Activated CD8-positive, alpha-beta memory T cell treated with anti-CD3 and anti-CD28 coated beads for 1 hour (primary cell): ENCODE measurements at regions not wholly inside any gene's neighbourhood (a gene's known extent, or its start where the extent isn't known, plus 50 kb on each side); places are given as distances from the start of the nearest gene placed in this dataset.

ENCODE experiments used
- DNase-seq, 2 donors: peaks; one replicate each; pipeline ENCODE4 v3.0.0-alpha.2; 2020; ENCODE audit warnings: low read depth in 1 of 2; ENCODE audit errors: extremely low read depth in 1 of 2

DNA sequence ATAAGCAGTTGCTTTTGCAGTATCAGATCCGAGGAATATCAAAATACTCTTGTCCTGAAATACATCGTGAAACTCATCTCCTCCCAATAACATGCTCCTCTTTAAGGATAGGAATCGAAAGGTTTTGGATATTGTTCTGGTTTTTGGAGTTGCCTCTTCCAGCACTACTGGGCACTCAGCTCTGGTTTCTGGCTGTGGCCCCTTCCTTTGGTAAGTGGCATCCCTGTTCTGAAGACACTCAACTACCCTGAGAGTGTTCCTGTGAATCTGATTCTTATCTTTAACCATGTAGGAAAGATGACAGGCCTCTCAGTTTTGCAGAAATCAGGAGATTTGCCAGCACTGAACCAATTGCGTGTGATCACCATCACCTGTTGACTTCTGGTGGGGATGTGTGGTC is 327.5 kb upstream of the TBL1XR1 start:
- DNase-seq, result no peak

DNA sequence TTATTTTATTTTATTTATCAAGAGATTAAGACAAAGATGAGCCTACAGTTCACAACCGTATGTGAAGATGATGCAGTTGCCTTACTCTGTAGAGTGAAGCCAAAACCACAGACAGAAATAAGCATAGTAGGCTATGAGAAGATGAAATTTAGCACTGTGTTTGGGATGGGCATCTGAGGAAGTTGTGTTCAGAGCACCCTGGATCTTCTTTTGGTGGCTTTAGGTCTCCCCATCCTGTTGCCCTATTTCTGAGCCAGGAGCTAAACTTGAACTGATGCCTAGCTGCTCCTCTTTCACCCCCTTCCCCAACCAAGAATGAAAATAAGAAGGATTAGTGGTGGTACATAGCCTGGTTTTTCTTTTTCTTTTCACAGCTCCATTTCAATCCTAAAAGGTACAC is 328.1 kb upstream of the TBL1XR1 start:
- DNase-seq, result no peak

DNA sequence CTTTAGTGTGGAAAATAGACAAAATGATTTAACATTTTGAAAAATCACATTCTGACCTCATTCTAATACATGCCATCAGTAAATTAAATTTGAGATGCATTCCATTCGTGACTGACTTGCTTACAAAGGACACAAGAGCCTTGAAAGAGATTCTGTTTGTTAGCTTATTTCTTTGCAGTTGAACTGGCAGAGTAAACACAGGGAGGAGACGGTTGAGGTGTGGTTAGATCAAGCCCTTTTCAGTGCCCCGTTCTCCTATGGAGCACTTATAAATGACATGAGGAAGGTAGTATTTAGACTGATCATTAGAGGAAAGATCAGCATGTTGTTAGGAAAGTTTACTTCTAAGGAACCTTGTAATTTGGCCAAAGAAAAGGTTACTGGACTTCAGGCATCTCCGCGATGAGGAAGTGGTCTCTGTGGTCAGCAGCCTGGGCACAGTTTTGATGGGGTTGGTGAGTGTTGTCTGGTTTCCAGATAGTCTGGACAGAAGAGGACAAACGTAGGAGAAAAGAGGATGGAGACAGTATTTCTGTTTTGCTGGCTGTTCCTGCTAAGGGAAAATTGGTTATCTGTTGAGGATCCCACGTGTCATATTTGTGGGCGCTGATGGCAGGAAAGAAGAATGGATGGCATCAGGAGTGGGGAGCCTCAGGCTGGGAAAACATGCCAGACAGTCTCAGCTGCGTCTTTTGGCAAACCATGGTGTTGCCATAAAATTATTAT is 328.9 kb upstream of the TBL1XR1 start:
- DNase-seq, result no peak

DNA sequence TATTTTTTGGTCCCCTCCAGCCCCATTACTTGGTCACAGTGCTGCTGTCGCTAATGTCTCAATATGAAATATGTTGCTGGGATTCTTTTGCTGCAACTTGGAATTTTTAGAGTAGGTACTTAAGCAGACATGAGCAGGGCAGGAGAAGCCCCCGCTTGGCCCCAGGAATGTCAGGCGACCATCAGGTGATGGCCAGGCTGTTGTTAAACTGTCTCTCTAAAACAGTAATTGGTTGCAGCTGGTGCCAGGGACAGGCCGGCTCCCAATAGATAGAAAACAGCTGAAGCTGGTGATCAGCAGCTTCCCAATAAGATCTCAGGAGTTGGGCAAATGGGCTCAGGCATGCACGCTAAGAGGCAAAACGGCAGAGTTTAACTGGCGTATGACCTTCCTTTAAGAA is 329.9 kb upstream of the TBL1XR1 start:
- no peak for DNase-seq

DNA sequence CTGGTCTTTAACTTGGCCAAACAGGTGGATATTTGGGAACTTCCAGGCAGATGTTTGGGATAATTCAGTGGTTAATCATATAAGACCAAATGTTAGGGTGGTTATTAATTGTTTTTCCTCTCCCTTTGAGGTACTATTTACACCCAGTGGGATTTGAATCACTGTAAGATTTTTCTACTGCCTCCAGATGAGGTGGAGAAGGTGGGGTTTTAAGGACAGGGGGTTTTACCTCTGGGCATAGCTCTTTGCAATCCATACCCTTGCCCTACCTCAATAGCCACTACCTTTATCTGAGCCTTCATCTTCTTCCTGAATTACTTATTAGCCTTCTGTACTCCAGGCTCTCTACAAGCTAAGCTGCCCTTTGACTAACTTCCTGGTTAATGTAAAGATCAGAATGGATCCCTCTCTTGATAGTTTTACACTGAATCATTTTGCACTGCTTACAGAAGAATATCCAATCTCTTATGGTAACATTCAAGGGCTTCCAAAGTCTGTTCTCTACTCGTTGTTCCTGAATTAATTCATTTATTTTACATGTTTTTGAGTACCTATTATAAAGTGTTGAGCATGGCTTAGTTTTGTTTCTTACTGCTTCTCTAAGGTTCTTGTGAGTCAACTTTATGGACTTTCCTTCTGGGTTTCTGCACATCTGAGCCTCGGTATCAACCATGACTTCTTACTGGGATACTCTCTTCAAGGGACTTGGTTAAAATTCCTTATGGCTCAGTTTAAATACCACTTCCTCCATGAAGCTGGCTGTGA is 331.2 kb upstream of the TBL1XR1 start:
- DNase-seq, result no peak

DNA sequence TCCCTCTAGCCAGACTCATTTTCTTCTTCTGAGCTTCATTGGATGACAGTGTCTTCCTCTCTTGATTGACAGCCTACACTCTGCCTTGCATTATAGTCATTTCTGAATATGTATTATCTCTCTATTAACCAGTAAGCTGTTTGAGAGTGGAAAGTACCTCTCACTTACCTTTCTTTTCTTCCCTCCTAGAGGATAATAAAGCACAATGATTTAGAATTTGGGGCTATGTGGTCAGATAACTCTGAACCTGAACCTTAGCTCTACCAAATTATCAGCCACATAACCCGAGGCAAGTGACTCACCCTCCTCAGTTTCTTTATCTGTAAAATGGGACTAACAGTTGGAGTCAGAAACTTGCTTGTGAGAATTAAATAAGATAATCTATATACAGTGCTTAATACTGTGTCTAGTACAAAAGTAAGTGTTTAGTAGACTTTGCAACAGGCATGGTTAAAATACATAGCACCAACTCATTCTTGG is 331.8 kb upstream of the TBL1XR1 start:
- no peak for DNase-seq

DNA sequence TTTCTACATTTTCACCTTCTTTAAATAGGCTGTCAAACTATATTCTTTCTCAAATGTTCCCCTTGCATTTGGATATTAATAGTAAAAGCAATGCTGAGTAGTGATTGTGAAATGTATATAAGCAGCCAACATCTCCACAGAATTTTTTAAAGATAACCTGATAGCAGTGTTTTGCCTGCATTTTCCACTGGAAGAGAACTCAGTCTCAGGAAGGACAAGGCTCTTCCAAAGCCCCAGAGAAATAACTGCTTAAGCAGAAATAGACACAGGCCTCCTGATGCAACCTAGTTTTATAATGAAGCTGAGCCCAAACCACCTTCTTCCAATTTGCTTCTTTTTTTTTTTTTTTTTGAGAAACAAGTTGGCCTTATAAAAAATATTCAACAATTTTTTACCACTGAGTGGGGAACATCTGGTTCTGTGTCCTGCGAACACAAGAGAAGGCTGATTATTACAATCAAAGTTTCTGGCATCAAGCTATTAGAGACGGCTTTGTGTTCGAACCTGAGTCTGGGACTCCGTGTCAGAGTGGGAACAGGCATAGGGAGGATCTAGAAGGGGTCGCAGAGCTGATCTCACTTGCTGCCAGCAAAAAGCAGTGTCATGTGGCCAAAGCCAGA is 332.5 kb upstream of the TBL1XR1 start:
- no peak for DNase-seq

DNA sequence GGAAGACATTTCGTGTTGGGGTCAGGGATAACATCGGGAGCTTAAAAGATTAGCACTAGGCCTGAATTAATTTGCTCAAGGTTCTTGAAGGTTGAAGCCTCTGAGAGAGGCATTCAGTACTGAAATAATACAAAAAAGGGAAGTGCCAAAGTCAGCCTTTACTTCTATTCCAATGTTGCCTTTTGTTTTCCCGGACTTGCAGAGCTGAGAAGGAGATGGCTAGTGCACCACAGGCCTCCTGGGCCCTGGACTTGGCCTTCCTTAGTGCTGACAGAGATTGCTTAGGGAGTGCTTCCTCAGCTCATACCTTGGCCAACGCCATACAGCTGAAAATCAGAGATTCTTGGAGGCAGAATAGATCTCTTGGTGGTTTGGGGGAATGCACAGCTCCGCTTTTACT is 333.6 kb upstream of the TBL1XR1 start:
- no peak for DNase-seq

DNA sequence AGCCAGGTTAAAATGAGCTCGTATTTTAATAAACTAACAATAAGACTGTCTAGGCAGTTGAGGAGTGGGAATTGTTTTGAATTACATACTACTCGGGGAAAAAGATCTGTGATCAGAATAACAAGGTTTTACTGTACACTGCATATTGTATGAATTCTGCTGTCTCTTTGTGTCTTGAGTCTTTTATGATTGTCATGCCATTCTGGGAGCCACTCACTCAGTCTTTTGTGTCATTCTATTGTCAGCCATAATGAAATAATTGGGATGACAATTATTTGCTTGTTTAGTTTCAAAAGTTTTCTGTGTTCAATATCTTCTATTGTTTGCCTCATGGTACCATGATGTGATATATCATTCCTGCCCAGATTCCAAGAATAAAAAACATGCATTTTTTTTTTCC is 339.6 kb upstream of the TBL1XR1 start:
- DNase-seq, result no peak

DNA sequence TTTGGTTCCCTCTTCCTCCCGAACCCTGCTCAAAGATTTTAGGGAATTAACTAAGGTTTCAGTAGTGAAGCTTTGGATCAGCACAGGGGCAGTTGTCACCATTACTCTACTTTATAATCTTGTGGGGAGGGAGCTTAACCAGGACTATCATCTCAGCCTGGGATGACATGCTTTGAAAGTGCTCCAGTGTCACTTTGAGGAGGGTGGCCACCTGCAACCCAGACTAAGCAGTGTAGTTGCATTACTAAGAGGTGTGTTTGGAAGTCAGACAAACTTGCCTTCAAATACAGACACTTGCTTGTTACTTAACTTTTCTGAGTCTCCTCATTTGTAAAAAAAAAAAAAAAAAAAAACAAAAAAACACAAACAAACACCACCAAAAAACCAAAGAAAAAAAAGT is 340.3 kb upstream of the TBL1XR1 start:
- DNase-seq, result no peak

DNA sequence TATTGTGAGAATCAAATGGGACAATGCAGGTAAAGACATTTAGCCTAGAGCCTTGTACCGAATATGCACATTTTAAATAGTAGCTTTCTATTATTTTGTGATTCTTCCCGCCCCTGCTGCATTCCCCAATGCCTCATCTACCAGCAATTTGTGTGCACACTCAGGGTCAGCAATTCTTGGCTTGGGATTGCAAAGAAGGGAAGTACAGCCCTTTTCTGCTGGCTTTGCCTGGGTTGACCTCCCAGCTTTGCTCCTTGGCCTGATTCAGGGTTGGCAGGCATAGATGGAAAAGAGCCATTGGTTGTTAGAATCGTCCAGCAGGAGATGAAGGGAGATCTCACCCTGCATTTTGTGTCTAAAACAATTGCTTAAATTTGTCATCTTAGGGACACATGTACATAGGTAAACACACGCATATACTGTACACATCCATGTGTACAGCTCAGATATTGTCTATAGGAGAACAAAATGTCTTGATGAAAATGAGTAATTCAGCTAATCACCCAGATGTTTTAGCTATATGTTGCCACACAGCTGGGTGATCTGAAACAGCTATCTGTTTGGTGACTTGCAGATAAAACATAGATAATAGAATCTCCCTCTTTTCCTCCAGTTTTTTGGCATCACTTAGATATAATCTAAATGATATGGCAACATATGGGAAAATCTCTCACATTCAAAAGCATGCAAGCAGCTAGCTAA is 340.9 kb upstream of the TBL1XR1 start:
- DNase-seq, result no peak

DNA sequence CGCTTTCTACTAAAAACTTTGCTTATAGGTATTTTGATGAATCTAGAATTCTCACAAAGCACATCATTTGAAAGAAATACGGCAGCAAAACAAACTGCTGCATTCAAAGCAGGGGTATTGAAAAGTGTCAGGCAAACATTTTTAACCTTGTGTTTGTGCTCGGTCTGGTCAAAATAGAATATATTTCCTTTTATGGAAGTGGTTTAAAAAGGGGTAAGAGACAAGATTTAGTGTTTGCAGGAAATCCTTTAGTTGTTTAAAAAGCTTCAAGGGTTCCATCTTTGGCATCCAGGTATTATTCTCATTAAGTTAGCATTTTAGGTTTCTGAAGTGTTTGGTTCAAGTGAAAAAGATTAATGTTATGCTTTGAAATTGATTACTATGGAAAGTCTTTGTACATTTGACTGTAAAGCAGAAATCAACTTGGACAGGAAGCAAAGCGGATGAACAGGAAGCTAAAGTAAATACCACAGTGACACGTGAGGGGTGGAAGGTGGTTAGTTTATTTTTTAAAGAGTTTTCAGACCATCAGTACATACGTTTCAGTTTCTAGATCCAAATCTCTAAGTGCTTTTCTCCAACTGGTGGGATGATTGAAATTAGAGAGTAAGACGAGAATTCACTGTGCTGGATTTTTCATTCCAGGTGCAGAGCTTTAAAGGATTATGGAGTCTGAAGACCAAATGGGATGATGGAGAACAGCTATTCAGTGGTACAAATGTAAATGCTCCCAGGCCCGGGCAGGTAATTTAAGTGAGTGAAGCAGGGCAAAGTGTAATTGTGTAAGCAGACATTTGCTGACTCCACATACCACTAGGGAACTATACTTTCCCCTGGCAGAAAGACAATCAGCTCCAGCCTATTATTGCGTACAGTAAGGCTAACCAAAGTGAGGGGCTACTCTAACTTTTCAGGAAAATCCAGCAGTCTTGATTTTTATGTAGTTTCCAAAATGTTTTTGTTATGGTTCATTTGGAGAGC is 341.8 kb upstream of the TBL1XR1 start:
- no peak for DNase-seq

DNA sequence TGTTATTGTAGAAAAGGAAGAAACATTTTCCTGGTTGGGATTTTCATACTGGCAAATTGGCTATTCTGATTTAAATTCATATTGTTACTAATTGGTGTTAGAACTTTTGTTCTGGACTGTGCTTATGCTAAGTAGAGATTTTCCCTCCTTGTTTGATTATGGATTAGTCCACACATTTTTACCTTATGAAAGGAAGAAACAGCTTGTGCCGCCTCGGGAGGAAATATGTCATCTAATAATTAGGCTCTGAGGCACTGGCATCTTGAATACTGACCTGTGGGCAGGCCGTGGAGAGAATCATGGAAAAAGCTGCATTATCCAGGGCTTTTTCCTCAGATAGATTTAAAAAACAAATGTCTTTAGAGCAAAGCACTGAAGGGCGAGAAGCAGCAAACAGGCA is 344.3 kb upstream of the TBL1XR1 start:
- DNase-seq, result no peak

DNA sequence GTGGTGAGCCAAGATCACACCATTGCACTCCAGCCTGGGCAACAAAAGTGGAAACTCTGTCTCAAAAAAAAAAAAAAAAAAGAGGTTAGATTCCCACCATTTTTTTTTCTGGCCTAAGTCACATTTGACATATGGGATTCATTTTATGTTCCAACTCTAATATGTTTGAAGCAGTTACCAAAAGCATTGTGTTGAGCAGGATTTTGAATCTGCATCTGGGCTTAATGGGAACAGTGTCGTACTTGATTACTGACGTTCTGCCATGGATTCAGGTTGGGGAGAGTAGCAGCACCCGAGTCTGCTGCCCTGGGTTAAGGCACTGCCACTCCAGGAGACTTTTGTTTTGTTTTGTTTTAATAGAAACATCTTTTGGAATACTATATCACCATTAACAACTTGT is 348.7 kb upstream of the TBL1XR1 start:
- no peak for DNase-seq

DNA sequence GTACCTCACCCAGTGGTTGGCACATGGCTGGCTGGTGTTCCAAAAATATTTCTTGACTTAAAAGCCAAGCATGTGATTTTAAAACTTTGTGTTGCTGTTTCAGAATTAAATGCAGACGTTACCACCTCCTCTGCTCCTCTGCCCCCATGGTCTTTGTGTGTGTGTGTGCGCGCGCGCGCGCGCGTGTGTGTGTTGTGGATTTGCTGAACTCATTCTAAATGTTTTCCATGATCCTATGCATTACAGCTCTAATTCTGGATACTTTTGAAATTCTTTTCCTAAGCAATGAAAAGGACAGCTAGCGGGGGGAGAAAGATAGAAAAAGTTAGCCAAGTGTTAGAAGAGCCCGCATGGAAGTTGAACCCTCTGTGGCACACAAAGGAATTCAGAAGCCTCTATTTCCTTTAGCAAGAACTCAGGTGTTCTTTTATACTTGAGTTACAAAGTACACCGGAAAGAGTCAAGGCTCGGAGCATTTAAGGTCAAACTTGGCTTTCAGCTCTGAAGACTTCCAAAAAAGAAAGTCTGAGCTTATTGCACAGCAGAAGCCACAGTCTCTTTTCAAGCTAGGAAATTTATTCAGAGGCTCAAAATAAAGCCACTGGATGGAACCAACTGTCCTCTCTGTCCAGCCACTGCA is 350.5 kb upstream of the TBL1XR1 start:
- DNase-seq, result no peak

DNA sequence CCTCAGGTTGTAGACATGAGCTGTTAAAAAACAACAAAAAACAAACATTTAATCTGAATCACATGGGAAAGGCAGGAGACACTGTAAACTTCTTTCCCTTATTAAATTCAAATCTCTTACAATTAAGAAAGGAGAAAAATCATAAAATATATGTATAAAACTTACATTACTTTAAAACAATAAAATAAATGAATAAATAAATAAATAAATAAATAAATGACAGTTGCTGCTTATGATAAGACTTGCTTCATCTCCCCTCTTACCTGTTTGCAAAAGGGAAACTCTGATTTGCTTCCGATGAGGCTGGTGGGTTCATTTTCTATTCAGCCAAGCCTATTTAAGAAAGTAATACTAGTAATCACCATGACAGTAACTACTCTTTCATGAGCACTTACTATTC is 353.4 kb upstream of the TBL1XR1 start:
- no peak for DNase-seq

DNA sequence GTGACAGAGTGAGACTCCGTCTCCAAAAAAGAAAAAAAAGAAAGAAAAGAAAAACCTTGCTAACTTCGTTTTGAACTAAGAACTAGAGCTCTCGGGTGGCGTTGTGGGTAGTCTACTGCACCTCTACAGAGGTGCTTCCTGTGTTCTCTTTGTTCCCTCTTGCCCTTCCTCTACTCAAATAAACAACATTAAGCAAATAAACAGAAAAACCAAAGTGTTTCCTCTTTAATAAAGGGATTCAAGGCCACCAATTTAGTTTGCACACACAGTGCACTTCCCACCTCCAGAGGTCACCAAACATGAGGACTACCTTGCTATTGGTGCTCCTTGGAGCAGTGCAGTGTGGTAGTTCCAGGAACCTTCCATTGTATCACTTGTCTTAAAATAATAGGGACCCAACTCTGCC is 354.2 kb upstream of the TBL1XR1 start:
- DNase-seq, result no peak

DNA sequence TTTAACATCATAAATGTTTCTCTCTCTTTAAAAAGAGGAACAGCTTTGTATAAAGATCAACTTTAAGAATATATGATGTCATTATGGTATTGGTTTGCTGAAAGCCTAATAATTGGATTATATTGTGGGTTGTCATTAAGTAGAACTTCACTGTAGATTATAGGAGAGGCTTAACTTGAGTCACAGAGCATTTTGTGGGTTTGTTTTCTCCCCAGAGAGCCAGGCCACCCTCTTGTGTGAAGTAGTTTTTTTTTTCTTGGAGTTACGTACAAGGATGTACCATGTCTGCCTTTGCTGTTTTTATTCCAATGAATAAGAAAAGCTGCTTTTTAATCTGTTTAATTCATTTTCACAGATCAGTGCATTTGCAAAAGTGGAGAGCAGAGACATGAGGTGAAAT is 354.8 kb upstream of the TBL1XR1 start:
- DNase-seq, result no peak

DNA sequence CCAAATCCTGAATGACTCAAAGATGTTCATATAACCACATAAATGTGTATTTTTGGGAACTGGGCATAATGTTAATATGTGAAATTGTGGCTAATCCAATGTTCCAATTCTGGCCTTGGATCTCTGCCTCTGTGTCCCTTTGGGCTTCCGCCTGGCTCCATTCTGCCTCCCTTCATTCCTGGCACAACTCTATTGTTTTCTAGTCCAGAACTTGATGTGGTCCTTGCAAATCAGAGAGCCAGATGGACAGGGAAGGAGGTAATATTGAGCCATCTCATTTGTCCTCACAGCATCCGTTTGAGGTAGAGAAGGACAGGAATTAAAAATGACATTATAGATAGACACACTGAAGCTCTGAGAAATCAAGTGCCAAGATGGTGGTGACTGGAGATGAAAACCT is 355.7 kb upstream of the TBL1XR1 start:
- no peak for DNase-seq

DNA sequence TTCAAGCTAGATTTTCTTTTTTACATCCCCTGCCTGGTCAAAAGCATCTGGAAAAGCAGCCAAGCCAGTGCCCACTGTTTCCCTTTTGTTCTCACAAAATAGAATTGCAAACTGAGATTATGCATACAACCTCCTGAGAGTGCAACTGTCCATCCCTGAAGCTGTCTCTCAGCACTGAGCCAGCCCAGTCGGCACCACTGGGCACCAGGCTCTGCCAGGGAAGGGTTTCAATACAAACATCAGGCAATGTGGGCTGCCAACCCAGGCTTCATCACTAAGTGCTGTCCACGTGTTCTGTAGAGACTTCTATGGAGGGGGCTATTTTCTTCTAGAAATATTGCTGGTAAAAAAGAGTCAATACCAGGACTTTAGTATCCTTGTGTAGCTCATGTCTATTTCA is 356.3 kb upstream of the TBL1XR1 start:
- DNase-seq, result no peak
